ENCODE measurements at regions not wholly inside any gene's neighbourhood (a gene's known extent, or its start where the extent isn't known, plus 50 kb on each side); places are given as distances from the start of the nearest gene placed in this dataset.

GRCh38 chr4:4808086-4808485 is 51.4 kb upstream of the MSX1 start:
- TF ChIP-seq CTCF (IDR thresholded peaks at IDR 0.05; ENCODE audit: unreplicated experiment) = no peak
- H3K4me1 Mint-ChIP-seq (ENCODE audit: unreplicated experiment) = peaks cover 14% of the 10 kb centered on the region
- H3K4me3 Mint-ChIP-seq (ENCODE audit: unreplicated experiment) = no peak overlapping the region
- H3K27me3 Mint-ChIP-seq (ENCODE audit: unreplicated experiment) = peaks cover 11% of the 10 kb centered on the region
- no peak overlapping the region for H3K27ac Mint-ChIP-seq (ENCODE audit: unreplicated experiment)
- no peak for DNase-seq (ENCODE audit: low spot score)
- H3K36me3 Mint-ChIP-seq (ENCODE audit: low read depth, unreplicated experiment) = peaks cover 4% of the 10 kb centered on the region
- no peaks in the 10 kb centered on the region for H3K9me3 Mint-ChIP-seq (ENCODE audit: unreplicated experiment)

DNA sequence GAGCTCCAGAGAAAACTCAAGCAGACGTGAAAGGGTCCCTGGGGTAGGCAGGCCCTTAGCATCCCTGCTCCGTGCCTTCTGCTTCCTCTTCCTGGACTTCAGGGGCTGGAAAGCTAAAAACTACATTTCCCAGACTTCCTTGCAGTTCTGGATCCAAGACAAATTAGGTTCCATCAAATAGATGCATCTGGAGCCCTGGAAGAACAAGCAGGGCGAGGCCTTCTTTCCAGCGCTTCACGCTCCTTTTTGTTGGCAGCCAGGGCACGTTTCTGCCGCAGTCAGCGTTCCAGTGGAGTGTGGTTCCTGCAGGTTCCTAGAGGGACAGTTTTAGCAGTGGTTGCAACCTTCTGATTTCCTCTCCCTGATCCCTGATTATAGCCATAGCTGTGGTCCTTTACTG is 53.6 kb upstream of the MSX1 start:
- Mint-ChIP-seq H3K27ac (ENCODE audit: unreplicated experiment) (no peak overlapping the region), H3K4me1 (ENCODE audit: unreplicated experiment) (peaks cover under 1% of the 10 kb centered on the region), H3K36me3 (ENCODE audit: low read depth, unreplicated experiment) (peaks cover 4% of the 10 kb centered on the region), H3K9me3 (ENCODE audit: unreplicated experiment) (no peaks in the 10 kb centered on the region), H3K4me3 (ENCODE audit: unreplicated experiment) (no peak overlapping the region), H3K27me3 (ENCODE audit: unreplicated experiment) (peaks cover 8% of the 10 kb centered on the region)
- TF ChIP-seq CTCF (IDR thresholded peaks at IDR 0.05; ENCODE audit: unreplicated experiment) = no peak
- DNase-seq (ENCODE audit: low spot score) = no peak

- H3K27me3 Mint-ChIP-seq (ENCODE audit: unreplicated experiment) = peaks cover 4% of the 10 kb centered on the region
- no peaks in the 10 kb centered on the region for H3K9me3 Mint-ChIP-seq (ENCODE audit: unreplicated experiment)
- H3K4me3 Mint-ChIP-seq (ENCODE audit: unreplicated experiment) = no peak overlapping the region
- DNase-seq (ENCODE audit: low spot score) = no peak
- H3K27ac Mint-ChIP-seq (ENCODE audit: unreplicated experiment) = no peak overlapping the region
- no peaks in the 10 kb centered on the region for H3K4me1 Mint-ChIP-seq (ENCODE audit: unreplicated experiment)
- no peak for TF ChIP-seq CTCF (IDR thresholded peaks at IDR 0.05; ENCODE audit: unreplicated experiment)
- peaks cover 4% of the 10 kb centered on the region for H3K36me3 Mint-ChIP-seq (ENCODE audit: low read depth, unreplicated experiment)
These were observed 55.6 kb upstream of the MSX1 start for GRCh38 chr4:4803912-4804296.

DNA sequence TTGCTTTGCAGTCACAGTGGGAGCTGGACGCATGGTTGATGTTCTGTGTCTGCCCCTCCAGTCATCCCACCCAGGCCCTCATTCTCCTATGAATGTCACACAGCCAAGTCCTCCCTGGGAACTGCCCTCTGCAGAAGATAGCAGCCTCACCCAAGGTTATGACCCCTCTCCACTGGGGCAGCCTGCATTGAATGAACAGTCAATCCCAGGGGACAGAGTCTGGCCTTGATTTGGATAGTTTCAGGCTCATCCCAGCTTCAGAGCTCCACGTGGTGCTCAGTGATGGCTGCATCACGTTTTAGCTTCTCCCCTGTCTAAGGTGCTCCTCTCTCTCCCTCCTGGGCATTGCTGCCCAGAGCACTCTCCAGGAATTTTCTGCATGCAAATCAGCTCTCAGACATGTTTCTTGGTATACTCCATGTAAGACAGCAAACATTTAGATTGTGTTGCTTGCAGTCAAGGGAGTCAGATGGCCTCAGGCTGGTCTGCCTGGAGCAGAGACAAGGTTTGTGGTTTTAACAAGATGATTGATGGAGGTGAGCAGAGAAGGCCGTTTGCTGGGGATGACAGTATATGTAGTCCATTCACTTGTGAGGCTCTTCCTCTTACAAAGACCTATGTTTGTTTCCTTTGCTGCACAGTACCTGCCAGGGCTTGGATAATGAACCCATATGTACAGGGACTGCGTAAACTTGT is 56.1 kb upstream of the MSX1 start:
- Mint-ChIP-seq H3K36me3 (ENCODE audit: low read depth, unreplicated experiment) (peaks cover 4% of the 10 kb centered on the region), H3K9me3 (ENCODE audit: unreplicated experiment) (no peaks in the 10 kb centered on the region), H3K4me1 (ENCODE audit: unreplicated experiment) (no peaks in the 10 kb centered on the region), H3K27me3 (ENCODE audit: unreplicated experiment) (peaks cover 4% of the 10 kb centered on the region), H3K27ac (ENCODE audit: unreplicated experiment) (no peak overlapping the region), H3K4me3 (ENCODE audit: unreplicated experiment) (no peak overlapping the region)
- DNase-seq (ENCODE audit: low spot score) = no peak
- no peak for TF ChIP-seq CTCF (IDR thresholded peaks at IDR 0.05; ENCODE audit: unreplicated experiment)

GRCh38 chr4:4800646-4801408 is 58.6 kb upstream of the MSX1 start:
- H3K9me3 Mint-ChIP-seq (ENCODE audit: unreplicated experiment) = no peaks in the 10 kb centered on the region
- peaks cover 12% of the 10 kb centered on the region for H3K4me1 Mint-ChIP-seq (ENCODE audit: unreplicated experiment)
- no peak for DNase-seq (ENCODE audit: low spot score)
- TF ChIP-seq CTCF (IDR thresholded peaks at IDR 0.05; ENCODE audit: unreplicated experiment) = no peak
- no peak overlapping the region for H3K27ac Mint-ChIP-seq (ENCODE audit: unreplicated experiment)
- H3K36me3 Mint-ChIP-seq (ENCODE audit: low read depth, unreplicated experiment) = peaks cover 10% of the 10 kb centered on the region
- H3K27me3 Mint-ChIP-seq (ENCODE audit: unreplicated experiment) = peaks cover 2% of the 10 kb centered on the region
- no peak overlapping the region for H3K4me3 Mint-ChIP-seq (ENCODE audit: unreplicated experiment)
